Prostate gland (tissue), 2 donors: ENCODE measurements at regions not wholly inside any gene's neighbourhood (a gene's known extent, or its start where the extent isn't known, plus 50 kb on each side); places are given as distances from the start of the nearest gene placed in this dataset.

Experiments
- DNase-seq: peaks from one replicate; pipeline ENCODE4 v3.0.0-alpha.2; 2019; ENCODE audit warnings: low spot score
- H3K27ac ChIP-seq, 2 donors: fragments of 200-600 bp; sonication (generic); 2 replicates each; pipeline ENCODE4 v1.5.1; 2017 to 2019
- H3K27me3 ChIP-seq: fragments of 200-600 bp; sonication (generic); replicated peaks from 2 replicates; pipeline ENCODE4 v1.5.1; 2019; ENCODE audit not compliant: insufficient read depth
- H3K36me3 ChIP-seq, 2 donors: fragments of 200-600 bp; sonication (generic); 1 replicate in 1 of 2; 2 replicates in 1 of 2; pipeline versions ENCODE4 v1.5.1 to v1.8.1; 2017 to 2019
- H3K4me1 ChIP-seq: fragments of 200-600 bp; sonication (generic); replicated peaks from 2 replicates; pipeline ENCODE4 v1.5.1; 2019
- H3K4me3 ChIP-seq, 2 donors: fragments of 200-600 bp; sonication (generic); 2 replicates each; pipeline ENCODE4 v1.5.1; 2017 to 2019
- H3K9me3 ChIP-seq: fragments of 200-600 bp; sonication (generic); 2 replicates; pipeline ENCODE4 v1.5.1; 2017
- CTCF ChIP-seq, 4 experiments: fragments of 200-600 bp in 2 of 4; fragments of 450-650 bp in 2 of 4; sonication (generic) in 2 of 4; IDR thresholded peaks; 1 replicate in 3 of 4; 2 replicates in 1 of 4; pipeline ENCODE4 v1.5.1; 2016 to 2019; ENCODE audit warnings: antibody characterized with exemption in 4 of 4, mild to moderate bottlenecking in 2 of 4, moderate library complexity in 2 of 4
- POLR2A ChIP-seq: fragments of 450-650 bp; IDR thresholded peaks from one replicate; pipeline ENCODE4 v1.6.1; 2016; ENCODE audit warnings: antibody characterized with exemption, mild to moderate bottlenecking
- POLR2AphosphoS5 ChIP-seq: sonication (generic); formaldehyde crosslinking; IDR thresholded peaks from one replicate; pipeline ENCODE4 v1.6.1; 2017; ENCODE audit warnings: antibody characterized with exemption
- WGBS: methylation state at CpG from one replicate; pipeline ENCODE4 v1.1.5; 2018; 5-methylcytosine and 5-hydroxymethylcytosine counted together
- intact Hi-C: fragments of 100-400 bp; cut with DNase I; formaldehyde crosslinking; loops from one replicate; pipeline ENCODE4 v1.14.2; 2022

- no peaks in the 10 kb centered on the region for H3K4me1 ChIP-seq
- no peaks in the 10 kb centered on the region for H3K27me3 ChIP-seq
- 0% methylated on average over 1 of the region's 1 CpG for WGBS
- TF ChIP-seq POLR2AphosphoS5 = no peak
- TF ChIP-seq POLR2A = no peak
- no peak for TF ChIP-seq CTCF (IDR thresholded peaks at IDR 0.05)
- H3K4me3 ChIP-seq = no peak overlapping the region
- no peak for DNase-seq
- H3K36me3 ChIP-seq = no peaks in the 10 kb centered on the region
- intact Hi-C loops = no loop called here
- no peaks in the 10 kb centered on the region for H3K9me3 ChIP-seq
- no peak overlapping the region for H3K27ac ChIP-seq
Measured at GRCh38 chr17:31684901-31685300, 174.1 kb downstream of the COPRS start.

DNA sequence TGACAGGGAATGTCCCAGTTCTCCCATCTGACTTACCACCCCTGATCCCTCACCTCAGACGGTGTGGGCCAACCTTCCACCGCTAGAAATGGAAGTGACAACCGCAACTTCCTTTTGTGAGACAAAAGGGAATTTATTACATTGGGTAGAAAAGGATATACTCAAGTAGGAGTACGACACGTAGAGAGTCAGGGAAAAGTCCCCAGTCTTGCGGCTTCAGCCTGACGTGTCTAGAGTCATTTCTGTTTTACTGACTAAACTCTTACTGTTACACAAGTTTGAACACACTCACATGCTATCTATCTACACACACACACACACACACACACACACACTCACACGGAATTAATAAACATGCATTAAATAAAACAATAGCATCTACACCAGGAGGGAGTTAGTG is 178.9 kb downstream of the COPRS start:
- no peak overlapping the region for H3K4me3 ChIP-seq
- intact Hi-C loops = no loop called here
- no peaks in the 10 kb centered on the region for H3K9me3 ChIP-seq
- DNase-seq = no peak
- H3K4me1 ChIP-seq = no peaks in the 10 kb centered on the region
- WGBS = 76% methylated on average over 8 of the region's 8 CpGs
- no peaks in the 10 kb centered on the region for H3K27me3 ChIP-seq
- no peak for TF ChIP-seq CTCF (IDR thresholded peaks at IDR 0.05)
- no peak for TF ChIP-seq POLR2AphosphoS5
- no peak for TF ChIP-seq POLR2A
- no peak overlapping the region for H3K27ac ChIP-seq
- no peaks in the 10 kb centered on the region for H3K36me3 ChIP-seq

DNA sequence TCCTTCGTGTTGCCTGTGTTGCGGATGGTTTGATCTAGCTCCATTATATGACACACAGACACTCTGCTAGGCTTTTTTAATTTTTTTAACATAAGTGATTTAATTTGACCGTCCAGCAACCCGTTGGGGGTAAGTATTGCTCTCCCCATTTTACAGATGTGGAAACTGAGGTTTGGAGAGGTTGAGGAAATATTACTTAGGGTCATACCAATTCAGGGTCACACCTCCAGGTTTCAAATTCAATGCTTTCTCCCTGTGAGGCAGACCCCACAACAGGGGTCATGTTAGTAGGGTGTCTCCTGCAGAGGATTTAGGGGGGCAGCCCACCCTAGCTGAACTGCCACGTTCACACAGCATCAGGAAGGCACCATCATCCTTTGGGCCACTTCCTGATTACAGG is 179.4 kb downstream of the COPRS start:
- no peak for TF ChIP-seq CTCF (IDR thresholded peaks at IDR 0.05)
- TF ChIP-seq POLR2AphosphoS5 = no peak
- TF ChIP-seq POLR2A = no peak
- 94% methylated on average over 5 of the region's 5 CpGs for WGBS
- H3K4me1 ChIP-seq = no peaks in the 10 kb centered on the region
- no peak overlapping the region for H3K4me3 ChIP-seq
- H3K36me3 ChIP-seq = no peaks in the 10 kb centered on the region
- intact Hi-C loops = no loop called here
- no peaks in the 10 kb centered on the region for H3K27me3 ChIP-seq
- H3K27ac ChIP-seq = no peak overlapping the region
- H3K9me3 ChIP-seq = no peaks in the 10 kb centered on the region
- DNase-seq = no peak

- Histone ChIP-seq H3K4me1 (no peaks in the 10 kb centered on the region), H3K27ac (no peak overlapping the region), H3K27me3 (no peaks in the 10 kb centered on the region), H3K36me3 (no peaks in the 10 kb centered on the region), H3K4me3 (no peak overlapping the region), H3K9me3 (no peaks in the 10 kb centered on the region)
- DNase-seq = no peak
- intact Hi-C loops = no loop called here
- no peak for TF ChIP-seq POLR2AphosphoS5
- no peak for TF ChIP-seq CTCF (IDR thresholded peaks at IDR 0.05)
- TF ChIP-seq POLR2A = no peak
- WGBS = 33% methylated on average over 1 of the region's 1 CpG
Measured at GRCh38 chr17:31678431-31678830, 180.6 kb downstream of the COPRS start.

DNA sequence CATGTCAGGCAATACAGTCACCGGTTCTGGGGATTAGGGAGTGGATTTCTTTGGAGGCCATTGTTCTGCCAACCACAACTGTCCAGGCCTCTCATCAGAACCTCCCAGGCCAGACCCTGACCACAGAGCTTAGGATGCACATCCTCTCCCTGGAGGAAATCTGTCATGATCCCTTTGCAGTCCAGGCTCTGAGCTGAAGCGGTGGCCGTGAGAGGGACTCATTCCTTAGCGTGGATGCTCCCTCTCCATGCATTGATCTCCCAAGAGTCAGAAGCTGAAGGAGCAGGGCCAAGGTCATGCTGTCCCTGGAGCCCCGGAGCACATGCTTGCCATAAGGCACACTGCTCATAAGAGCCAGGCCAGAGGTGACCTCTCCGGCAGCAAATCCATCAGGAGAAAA is 181.4 kb downstream of the COPRS start:
- Histone ChIP-seq H3K4me3 (no peak overlapping the region), H3K9me3 (no peaks in the 10 kb centered on the region), H3K36me3 (no peaks in the 10 kb centered on the region), H3K27me3 (no peaks in the 10 kb centered on the region), H3K4me1 (no peaks in the 10 kb centered on the region), H3K27ac (no peak overlapping the region)
- 91% methylated on average over 6 of the region's 6 CpGs for WGBS
- no peak for TF ChIP-seq CTCF (IDR thresholded peaks at IDR 0.05)
- TF ChIP-seq POLR2A = no peak
- no peak for TF ChIP-seq POLR2AphosphoS5
- no peak for DNase-seq
- intact Hi-C loops = no loop called here
